GM19351 (cell line): ENCODE measurements at regions not wholly inside any gene's neighbourhood (a gene's known extent, or its start where the extent isn't known, plus 50 kb on each side); places are given as distances from the start of the nearest gene placed in this dataset.

ENCODE experiments used
- ATAC-seq: cut with Tn5 transposase; IDR thresholded peaks from one replicate; pipeline ENCODE4 v1.9.1; 2021; ENCODE audit warnings: mild to moderate bottlenecking, moderate library complexity; ENCODE audit not compliant: unreplicated experiment

DNA sequence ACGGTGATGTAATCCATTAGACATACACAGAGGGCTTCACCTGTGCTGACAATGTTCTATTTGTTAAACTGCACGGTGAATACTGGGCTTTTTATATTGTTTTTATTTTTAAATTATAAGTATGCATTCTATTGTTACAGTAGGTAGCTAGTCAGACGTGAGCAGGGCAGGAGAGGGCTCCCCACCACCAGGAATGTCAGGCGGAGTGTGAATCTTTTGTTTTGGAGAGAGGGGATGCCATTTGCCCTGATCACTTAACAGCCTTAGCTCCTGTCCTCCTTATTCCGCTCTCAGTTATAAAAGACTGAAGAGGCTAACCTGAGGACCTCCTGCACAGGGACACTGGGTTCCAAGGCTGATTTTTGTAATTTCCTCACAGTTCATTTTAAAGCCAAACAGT, 151.6 kb upstream of the TAPT1 start:
- ATAC-seq: no peak

DNA sequence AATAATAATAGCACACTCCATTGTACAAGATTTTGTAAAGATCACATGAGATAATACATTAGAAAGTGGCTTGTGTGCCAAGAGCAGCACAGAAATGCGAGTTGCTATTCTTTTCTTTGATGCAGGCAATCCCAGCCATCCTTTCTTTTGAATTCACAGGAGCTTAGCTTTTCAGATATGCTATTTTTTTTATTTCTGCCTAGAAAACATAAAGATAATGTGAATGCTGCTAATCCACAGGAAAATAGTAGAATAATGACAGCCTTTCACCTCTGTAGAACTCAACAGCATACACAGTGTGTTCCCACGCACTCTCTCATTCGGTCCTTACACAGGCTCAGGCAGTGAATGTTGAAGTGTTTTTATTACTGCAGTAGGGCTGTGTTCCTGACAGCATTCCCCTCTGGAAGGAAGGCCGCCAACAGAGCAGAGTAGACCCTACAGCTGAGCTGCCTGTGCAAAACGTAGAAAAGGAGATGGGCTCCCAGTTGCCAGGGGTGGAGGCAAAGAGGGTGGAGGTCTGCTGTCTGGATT, 138.8 kb upstream of the TAPT1 start:
- no peak for ATAC-seq

DNA sequence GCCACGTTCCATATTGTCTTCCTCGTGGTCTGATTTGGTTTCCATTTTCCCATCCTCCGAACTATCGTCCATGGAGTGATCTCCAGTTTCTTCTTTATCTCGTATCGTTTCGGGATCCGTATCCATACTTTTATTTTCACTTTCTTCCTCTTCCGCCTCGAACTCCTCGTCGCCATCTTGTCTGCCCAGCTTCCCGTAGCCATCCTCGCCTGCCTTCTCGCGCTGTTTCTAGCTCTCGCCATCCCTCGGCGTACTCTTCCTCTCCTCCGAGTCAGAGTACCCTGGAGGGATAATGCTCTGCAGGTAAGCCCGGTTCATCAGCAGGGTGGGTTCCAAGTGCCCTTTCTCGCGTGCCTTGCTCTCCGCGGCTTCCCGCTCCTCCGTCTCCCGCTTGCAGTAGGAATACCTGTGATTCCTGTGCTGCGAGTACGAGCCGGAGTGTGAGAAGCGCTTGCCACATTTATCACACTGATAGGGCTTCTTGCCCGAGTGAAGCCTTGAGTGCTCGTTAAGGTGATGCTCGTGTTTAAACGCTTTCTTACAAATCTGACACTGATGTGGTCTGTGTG, 134.5 kb upstream of the TAPT1 start:
- ATAC-seq: no peak

DNA sequence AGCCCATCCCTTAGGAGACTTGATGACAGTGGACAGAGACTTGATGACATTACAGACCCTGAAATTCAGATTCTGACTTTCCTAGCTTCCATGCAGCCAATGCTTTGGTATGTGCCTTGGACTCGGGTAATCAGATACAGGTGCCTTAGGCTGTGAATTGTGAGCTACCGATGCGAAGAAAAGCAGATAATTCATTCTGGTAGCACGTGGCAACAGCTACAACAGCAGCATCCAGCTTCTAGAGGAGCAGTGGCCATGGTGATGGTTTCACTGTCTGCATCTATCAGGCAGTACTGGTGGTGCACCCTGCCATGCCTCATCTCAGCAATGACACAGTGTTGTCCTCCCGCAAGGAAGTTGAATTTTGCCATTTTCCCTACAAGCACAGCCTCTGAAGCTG, 126.9 kb upstream of the TAPT1 start:
- no peak for ATAC-seq

DNA sequence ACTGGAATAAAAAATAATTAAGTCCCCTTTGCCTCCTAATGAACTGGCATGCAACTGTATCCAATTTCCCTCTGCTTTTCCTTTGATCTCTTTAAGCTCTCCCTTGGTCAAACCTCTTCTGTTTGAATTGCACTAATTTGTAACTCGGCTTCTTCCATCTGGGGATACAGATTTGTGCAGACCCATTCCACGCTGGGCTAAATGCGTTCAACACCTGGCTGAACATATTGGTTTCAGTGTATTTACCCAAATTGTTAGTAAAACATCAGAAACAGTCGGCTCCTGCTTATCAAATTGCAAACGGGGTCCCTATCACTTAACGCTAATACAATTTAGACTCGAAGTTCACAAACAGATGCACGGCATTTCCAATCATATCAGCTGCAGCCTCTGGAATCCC, 124.9 kb upstream of the TAPT1 start:
- ATAC-seq: no peak

DNA sequence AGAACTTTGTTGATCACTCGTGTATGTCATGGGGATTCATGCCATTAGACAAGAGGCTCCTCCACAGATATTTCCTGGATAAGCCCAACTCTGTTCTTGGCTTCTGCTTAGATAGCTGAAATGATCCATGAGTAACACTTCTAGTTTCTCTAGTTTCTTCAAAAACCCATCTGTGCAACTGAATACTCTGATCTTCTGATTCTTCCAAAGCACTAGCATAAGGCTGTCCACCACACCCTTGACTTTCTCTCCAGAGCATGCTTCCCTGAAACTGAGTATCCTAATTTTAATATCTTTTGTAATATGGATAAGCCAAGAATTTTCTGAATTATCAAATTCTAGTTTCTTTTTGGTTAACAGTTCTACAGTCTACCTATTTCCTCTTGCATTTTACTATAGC, 118.6 kb upstream of the TAPT1 start:
- ATAC-seq: no peak

DNA sequence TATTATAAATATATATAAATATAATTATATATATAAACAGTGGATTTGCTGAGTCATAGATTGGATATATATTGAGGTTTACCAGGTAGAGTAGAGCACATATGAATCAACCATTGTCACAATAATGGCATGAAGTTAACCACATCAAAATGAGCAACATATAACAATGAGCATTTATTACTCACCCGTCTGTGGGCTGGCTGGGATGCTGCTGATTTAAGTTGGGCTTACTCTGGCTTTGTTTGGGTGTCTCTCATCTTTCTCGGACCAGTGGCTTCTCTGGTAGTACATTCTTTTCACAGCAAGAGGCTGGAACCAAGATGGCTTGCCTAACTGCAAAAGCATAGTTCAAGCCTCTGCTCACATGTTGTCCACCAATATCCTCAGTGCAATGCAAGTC, 111.7 kb upstream of the TAPT1 start:
- no peak for ATAC-seq

DNA sequence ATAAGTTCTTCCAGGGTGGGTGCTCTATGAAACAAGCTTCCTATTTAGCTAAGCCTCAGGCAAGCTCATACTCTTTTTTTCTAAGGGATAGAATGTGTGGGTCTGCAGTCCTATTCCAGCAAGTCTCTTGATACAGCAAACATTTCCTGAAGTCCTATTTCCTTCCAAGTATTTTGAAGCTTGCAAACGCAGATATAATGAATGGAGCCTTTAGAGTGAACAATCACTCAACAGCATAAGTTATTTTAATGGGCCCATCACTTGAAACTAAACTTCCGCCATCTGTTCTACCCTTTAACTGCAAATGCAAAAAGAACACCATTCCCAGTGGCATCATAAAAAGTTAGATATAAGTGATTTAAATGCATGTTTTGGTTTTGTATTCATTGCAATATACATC, 108.3 kb upstream of the TAPT1 start:
- ATAC-seq: no peak

DNA sequence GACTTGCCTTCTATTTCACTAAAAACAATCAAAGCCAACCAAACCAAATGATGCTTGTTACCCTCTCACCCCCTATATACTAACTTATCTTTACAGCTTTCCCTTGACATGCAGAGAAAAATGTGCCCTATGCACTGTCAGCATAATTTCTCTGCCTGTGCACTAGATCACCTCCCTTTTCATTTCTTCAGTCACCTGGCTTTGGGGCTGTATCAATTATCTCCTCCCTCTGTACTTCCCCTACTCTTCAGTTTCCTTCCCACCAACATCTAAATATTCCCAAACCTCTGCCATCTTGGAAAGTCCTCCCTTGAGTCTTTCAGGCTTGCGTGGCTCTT, 103.5 kb upstream of the TAPT1 start:
- ATAC-seq: no peak

DNA sequence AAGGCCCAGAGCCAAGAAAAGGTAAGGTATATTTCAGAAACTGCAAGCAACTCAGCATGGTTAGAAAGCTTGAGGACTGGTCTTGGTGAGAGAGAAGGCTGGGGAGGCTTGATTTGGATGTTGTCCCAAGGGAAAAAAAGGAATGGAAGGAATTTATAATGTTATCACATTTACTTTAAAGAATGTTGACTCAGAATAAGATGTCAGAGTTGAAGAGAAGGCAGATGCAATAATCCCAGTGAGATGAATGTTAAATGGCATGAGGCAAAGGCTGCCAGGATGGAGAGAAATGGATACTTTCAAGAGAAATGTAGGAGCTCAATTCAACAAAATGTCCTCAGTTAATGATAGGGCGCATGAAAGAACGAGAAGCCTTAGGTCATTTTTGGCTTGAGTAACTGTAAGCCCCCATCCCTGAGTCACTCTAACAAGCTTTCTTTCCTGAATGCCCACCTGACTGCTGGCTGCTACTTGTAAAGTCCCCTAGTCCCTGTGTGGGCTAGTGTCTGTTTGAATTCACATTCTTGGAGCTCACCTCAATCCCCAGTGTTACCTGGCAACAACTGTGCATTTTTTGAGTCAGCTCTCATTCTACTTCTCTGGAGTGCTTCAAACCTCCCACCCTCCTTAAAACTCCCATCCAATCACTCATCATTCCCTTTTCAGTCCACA, 103.0 kb upstream of the TAPT1 start:
- ATAC-seq: no peak

DNA sequence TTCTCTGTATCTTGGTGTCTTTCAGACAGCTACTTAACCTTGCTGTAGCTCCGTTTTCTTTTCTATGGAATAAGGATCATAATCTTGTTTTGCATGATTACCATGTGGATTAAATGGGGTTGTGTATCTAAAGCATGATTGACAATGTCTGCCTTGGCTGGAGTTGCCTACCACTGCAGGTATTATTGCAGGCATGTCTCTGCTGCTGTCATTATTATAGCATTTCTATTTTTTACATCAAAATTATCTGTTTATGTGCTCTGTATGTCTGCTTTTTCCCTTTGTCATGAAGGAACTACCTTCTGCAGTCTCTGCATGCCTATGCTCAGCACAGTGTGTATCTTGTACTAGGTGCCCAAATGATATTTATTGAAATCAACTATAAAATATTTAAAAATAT, 95.9 kb upstream of the TAPT1 start:
- ATAC-seq: no peak

DNA sequence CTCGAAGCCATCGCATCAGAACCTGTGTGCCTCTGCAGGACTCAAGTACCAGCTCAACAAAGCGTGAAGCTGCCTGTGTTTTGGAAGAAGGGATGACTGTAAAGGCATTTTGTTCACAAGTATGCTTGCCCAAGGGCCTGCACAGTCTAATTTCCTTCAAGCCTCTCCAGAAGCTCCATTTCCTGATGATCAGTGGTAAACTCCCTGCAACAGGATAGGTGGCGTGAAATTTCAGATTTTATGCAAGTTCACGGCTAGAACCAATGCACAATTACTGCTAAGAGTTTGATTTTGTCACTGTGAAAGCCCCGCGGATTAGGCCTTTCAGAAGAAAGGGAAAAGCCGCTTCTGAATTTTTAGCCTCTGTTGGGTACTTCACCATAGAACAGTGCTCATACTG, 89.2 kb upstream of the TAPT1 start:
- ATAC-seq: no peak

DNA sequence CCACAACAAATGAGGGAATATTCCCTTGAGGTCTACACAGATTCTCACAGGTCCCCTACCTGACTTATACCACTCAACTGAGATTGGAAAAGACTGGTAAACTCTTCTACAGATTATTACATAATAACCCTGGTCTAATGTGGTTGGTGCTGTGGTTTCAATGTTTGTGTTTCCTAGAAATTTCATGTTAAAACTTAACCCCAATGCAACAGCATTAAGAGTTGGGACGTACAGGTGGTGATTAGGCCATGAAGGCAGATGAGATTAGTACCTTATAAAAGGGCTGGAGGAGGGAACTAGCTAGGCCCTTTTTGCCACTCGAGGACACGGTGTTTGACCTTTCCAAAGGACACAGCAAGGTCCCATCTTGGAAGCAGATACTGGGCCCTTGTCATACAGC, 84.3 kb upstream of the TAPT1 start:
- ATAC-seq: no peak

DNA sequence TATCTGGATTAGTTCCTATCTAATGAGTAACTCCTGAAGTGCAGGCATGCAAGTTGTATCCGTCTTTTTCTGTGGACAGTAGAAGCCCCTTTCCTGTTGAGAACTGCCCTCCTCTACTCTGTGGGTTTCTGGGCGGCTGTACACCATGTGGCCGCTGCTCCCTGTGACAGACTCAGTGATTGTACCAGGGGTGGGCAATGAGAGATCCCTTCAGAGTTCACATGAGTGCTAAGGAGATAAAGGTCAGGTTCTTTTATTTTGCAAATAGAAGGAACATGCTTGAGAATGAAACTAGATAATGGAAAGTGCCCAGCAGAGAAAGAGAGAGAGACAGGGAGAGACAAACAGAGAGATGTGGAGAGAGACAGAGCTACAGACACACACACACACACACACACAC, 76.4 kb upstream of the TAPT1 start:
- ATAC-seq: no peak

DNA sequence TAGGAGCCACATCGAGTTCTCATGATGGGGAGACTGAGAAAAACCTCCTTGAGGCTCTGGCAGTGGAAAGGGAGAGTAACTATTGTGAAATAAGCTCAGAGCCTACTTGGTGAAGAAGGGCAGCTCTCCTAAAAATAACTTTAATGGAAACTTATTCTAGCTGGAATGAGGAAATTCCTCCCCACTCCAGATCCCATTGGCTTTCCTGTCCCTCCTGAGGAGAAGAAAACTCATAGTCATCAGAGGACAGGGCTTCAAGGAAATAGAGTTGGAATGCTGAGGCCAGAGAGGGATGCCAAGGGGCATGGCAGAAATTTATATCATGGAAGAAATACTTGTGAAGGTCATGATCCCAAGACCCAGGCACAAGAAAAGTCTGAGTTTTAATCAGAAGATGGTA, 70.7 kb upstream of the TAPT1 start:
- ATAC-seq: no peak

DNA sequence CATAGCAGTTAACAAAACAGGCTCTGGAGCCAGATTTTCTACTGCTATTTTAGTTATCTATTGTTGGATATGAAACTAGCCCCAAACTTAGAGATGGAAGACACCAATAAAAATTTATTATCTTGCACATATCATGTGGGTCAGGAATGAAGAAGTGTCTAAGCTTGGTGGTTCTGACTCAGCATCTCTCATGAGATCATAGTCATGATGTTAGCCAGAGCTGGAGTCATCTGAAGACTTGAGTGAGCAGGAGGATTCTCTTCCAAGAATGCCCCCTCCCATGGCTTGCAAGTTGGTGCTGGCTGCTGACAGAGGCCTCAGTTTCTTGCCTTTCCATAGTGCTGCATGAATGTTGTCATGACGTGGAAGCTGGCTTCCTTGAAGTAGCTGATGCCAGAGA, 68.2 kb upstream of the TAPT1 start:
- no peak for ATAC-seq

DNA sequence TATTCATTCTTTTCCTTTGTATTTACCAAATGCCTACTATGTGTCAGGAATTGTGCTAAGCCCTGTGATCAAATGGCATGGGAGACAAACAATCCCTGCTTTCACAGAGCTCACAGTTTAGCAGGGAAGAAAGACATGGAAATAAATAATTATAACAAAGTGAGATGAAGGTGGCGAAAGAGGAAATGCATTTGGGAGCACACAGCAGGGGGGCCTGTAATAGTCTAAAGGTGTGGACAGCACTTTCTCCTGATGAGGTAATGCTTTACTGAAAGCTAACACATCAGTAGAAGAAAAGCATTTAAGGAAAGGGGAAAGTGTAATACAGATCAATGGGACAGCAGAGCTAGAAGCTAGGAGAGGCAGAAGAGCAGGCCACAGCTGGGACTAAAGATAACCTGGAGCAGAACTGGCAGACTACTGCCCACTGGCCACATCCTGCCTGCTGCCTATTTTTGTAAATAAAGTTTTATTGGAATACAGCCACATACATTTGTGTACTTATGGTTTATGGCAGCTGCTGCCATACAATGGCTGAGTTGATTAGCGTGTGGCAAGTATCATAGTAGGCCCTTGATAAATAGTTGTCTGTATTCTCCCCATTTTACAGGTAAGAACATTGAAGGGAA, 67.1 kb upstream of the TAPT1 start:
- no peak for ATAC-seq

DNA sequence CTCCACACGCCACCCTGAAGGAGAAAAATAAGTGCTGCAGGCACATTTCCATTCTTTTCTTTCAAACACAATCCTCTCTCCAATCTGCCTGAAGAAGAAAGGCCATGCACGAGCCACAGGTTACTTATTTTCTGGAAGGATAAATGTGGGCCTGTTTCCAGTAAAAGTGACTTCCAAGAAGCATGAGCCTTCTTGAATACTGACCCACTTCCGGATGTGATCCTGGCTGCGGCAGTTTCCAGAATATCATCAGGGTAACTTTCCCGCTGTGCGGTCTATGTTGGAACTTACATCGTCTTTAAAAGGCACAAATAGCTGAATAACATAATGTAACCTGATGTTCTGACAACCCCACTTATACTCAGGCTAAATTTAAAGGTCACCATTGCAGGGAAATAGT, 66.3 kb upstream of the TAPT1 start:
- no peak for ATAC-seq

DNA sequence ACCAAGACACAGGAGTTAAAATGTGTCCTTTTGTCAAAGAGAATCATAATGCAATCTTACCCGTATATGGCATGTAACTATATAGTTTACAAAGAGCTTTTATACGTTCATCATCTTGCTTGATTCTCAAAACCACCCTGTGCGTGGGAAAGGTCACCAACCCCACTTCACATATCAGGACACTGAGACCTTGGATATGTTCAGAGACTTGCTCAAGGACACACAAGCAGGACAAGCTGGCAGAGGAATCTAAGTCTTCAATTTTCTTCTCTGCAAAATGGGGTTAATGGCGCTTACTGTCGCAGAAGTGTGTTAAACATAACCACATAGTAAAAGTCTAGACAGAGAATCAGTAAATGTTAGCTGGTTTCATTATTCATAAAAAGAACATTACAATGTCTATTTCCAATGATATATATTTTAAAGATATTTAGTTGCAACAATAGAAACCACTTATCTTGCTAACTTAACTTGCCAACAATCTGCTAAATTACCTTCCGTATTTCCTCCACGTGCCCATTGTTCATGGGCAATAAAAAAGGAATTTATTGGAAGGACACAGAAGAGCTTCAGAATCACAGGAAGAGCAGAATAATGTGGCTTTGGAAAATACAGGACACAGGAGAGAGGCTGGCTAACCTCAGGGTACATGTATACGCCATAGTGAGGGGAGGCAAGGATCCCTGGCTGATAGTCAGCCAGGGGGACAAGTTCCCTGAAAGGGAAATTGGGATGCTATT, 64.6 kb upstream of the TAPT1 start:
- ATAC-seq: no peak

DNA sequence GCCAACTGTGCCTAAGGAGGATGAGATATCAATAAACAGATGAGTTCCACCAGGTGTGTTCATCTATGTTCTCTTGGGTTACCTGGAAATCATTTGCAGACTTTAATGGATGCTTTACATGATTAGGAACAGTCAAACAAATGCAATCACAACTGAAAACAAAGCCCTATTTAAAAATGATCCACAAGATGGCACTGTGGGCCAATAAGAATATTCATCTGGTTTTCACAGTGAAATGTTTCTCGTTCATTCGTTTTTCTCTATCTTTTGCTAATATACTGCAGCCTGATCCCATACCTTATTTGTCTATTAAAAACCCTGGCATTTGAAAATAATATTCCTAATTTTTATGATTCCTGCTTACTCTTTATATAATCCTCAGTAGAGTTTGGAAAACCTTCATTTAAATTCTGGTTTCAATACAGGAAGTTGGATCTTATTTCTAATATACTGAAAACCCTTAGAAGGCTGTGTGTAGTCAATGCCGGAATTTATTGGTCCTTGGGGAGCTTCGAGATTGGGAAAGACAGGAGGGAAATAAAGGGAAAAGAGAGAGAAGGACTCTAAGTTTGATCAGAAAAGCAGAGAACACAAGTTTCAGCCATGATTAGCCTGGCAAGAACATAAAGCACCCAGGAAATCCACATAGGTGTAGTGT, 63.8 kb upstream of the TAPT1 start:
- peak; percentile 73 for ATAC-seq

DNA sequence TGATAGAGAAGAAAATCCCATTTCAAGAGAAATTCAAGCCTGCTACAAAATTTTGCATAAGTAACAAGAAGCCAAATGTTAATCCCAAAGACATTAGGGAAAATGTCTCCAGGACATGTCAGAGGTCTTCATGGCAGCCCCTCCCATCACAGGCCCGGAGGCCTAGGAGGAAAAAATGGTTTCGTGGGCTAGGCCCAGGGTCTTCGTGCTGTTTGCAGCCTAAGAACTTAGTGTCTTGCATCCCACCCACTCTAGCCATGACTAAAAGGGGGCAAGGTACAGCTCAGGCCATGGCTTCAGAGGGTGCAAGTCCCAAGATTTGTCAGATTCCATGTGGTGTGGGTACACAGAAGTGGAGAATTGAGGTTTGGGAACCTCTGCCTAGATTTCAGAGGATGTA, 57.8 kb upstream of the TAPT1 start:
- no peak for ATAC-seq
